Fibroblast of lung (primary cell): ENCODE measurements at regions not wholly inside any gene's neighbourhood (a gene's known extent, or its start where the extent isn't known, plus 50 kb on each side); places are given as distances from the start of the nearest gene placed in this dataset.

Source experiments
- CTCF ChIP-seq, 2 donors: IDR thresholded peaks in 1 of 2; conservative IDR thresholded peaks in 1 of 2; 1 replicate in 1 of 2; 2 replicates in 1 of 2; pipeline ENCODE4 v1.5.1; 2011 to 2012; ENCODE audit warnings: low read length in 2 of 2, control low read depth in 1 of 2, inconsistent platforms in 1 of 2, low read depth in 1 of 2, mild to moderate bottlenecking in 1 of 2
- EZH2 ChIP-seq: IDR thresholded peaks from 2 replicates; pipeline ENCODE4 v1.5.1; 2012; ENCODE audit warnings: low read length, control low read depth, mild to moderate bottlenecking; ENCODE audit errors: missing control alignments

- TF ChIP-seq CTCF (conservative IDR thresholded peaks at IDR 0.05 in 1 of 2, IDR thresholded peaks at IDR 0.05 in 1 of 2; ENCODE audit: low read depth in 1 of 2, low read length in 2 of 2), result no peak
- TF ChIP-seq EZH2, result no peak
Observed at GRCh38 chr17:22507823-22508222, 815.5 kb downstream of the KCNJ18 start.
